ENCODE measurements at regions not wholly inside any gene's neighbourhood (a gene's known extent, or its start where the extent isn't known, plus 50 kb on each side); places are given as distances from the start of the nearest gene placed in this dataset.

- TF ChIP-seq EZH2 (IDR thresholded peaks at IDR 0.05; ENCODE audit: insufficient read depth, poor library complexity, severe bottlenecking) (no peak), EZH2phosphoT487 (IDR thresholded peaks at IDR 0.05; ENCODE audit: insufficient read depth, low read depth) (no peak)
These were observed 542.5 kb downstream of the NUF2 start for GRCh38 chr1:163864207-163864606.
